Transverse colon (tissue), 4 donors: ENCODE measurements at regions not wholly inside any gene's neighbourhood (a gene's known extent, or its start where the extent isn't known, plus 50 kb on each side); places are given as distances from the start of the nearest gene placed in this dataset.

Experiments
- DNase-seq: peaks from one replicate; pipeline ENCODE4 v3.0.0-alpha.2; 2019
- H3K27ac ChIP-seq, 4 donors: fragments of 200-600 bp; sonication (generic); 2 replicates each; pipeline ENCODE4 v1.5.1; 2016 to 2018; ENCODE audit warnings: inconsistent platforms in 4 of 4
- H3K27me3 ChIP-seq: fragments of 200-600 bp; sonication (generic); 2 replicates; pipeline ENCODE4 v1.5.1; 2017; ENCODE audit warnings: inconsistent platforms
- H3K36me3 ChIP-seq, 4 donors: fragments of 200-600 bp; sonication (generic); 2 replicates each; pipeline ENCODE4 v1.5.1; 2017 to 2019; ENCODE audit warnings: inconsistent platforms in 4 of 4
- H3K4me1 ChIP-seq, 4 donors: fragments of 200-600 bp; sonication (generic); 2 replicates each; pipeline ENCODE4 v1.5.1; 2017 to 2020; ENCODE audit warnings: inconsistent platforms in 4 of 4
- H3K4me3 ChIP-seq, 4 donors: fragments of 200-600 bp; sonication (generic); 1 replicate in 1 of 4; 2 replicates in 3 of 4; pipeline versions ENCODE4 v1.5.1 to v1.6.1; 2017 to 2019; ENCODE audit warnings: inconsistent platforms in 4 of 4
- H3K9me3 ChIP-seq, 2 donors: fragments of 200-600 bp; sonication (generic); 2 replicates each; pipeline ENCODE4 v1.5.1; 2017 to 2019; ENCODE audit warnings: inconsistent platforms in 2 of 2
- CTCF ChIP-seq, 5 experiments: fragments of 200-600 bp in 3 of 5; fragments of 450-650 bp in 2 of 5; sonication (generic) in 3 of 5; IDR thresholded peaks; 1 replicate in 2 of 5; 2 replicates in 3 of 5; pipeline ENCODE4 v1.5.1; 2016 to 2017; ENCODE audit warnings: antibody characterized with exemption in 5 of 5, inconsistent platforms in 3 of 5, mild to moderate bottlenecking in 2 of 5, moderate library complexity in 1 of 5
- EP300 ChIP-seq: sonication (generic); formaldehyde crosslinking; IDR thresholded peaks from one replicate; pipeline ENCODE4 v1.6.1; 2017; ENCODE audit warnings: antibody characterized with exemption, low read depth
- POLR2A ChIP-seq: fragments of 450-650 bp; IDR thresholded peaks from one replicate; pipeline ENCODE4 v1.6.1; 2016; ENCODE audit warnings: antibody characterized with exemption, mild to moderate bottlenecking, moderate library complexity
- POLR2AphosphoS5 ChIP-seq, 3 donors: sonication (generic); formaldehyde crosslinking; IDR thresholded peaks; one replicate each; pipeline ENCODE4 v1.6.1; 2016; ENCODE audit warnings: antibody characterized with exemption in 3 of 3
- WGBS, 2 donors: methylation state at CpG; one replicate each; pipeline ENCODE4 v1.1.5; 2018; ENCODE audit warnings: low coverage in 1 of 2; 5-methylcytosine and 5-hydroxymethylcytosine counted together
- in situ Hi-C, 4 donors: fragments of 200-750 bp; cut with MboI; loops; one replicate each; pipeline versions ENCODE4 v1.15.0 to v1.15.1; 2017; ENCODE audit warnings: low sequenced_read_pairs in 3 of 4, low pct_ligation_motif_present in 1 of 4, low pct_unique_long_range_greater_than_20kb in 1 of 4
- intact Hi-C: fragments of 100-400 bp; cut with DNase I; formaldehyde crosslinking; loops from one replicate; pipeline ENCODE4 v1.15.1; 2023; ENCODE audit warnings: low total_unique reads

GRCh38 chr14:34041220-34041619 is 90.3 kb upstream of the EGLN3 start:
- DNase-seq = no peak
- Histone ChIP-seq H3K4me1 (peaks cover 0 to 12% (median 5%) of the 10 kb centered on the region in 4 donors), H3K4me3 (no peak overlapping the region), H3K9me3 (no peaks in the 10 kb centered on the region), H3K36me3 (no peaks in the 10 kb centered on the region), H3K27ac (no peak overlapping the region), H3K27me3 (no peaks in the 10 kb centered on the region)
- in situ Hi-C loops (no loop called here), intact Hi-C loops (no loop called here)
- TF ChIP-seq POLR2A (no peak), POLR2AphosphoS5 (IDR thresholded peaks at IDR 0.05) (no peak), CTCF (IDR thresholded peaks at IDR 0.05) (no peak), EP300 (no peak)
- WGBS, 2 donors = 81 to 87% methylated on average over 2 of the region's 2 CpGs

- in situ Hi-C loops = no loop called here
- Histone ChIP-seq H3K27me3 (no peaks in the 10 kb centered on the region), H3K27ac (no peak overlapping the region), H3K36me3 (no peaks in the 10 kb centered on the region), H3K4me1 (peaks cover 0 to 16% (median 10%) of the 10 kb centered on the region in 4 donors), H3K4me3 (no peak overlapping the region), H3K9me3 (no peaks in the 10 kb centered on the region)
- intact Hi-C loops = no loop called here
- TF ChIP-seq POLR2A = no peak
- no peak for TF ChIP-seq CTCF (IDR thresholded peaks at IDR 0.05)
- no peak for TF ChIP-seq EP300
- TF ChIP-seq POLR2AphosphoS5 (IDR thresholded peaks at IDR 0.05) = no peak
- no peak for DNase-seq
Measured at GRCh38 chr14:34040766-34041165, 89.9 kb upstream of the EGLN3 start.

GRCh38 chr14:34039428-34040047 is 88.7 kb upstream of the EGLN3 start:
- Histone ChIP-seq H3K27ac (no peak overlapping the region), H3K9me3 (no peaks in the 10 kb centered on the region)

GRCh38 chr14:34038358-34039057 is 87.6 kb upstream of the EGLN3 start:
- peaks cover 3 to 20% (median 16%) of the 10 kb centered on the region in 4 donors for H3K4me1 ChIP-seq
- no peak overlapping the region for H3K4me3 ChIP-seq
- intact Hi-C loops (no loop called here), in situ Hi-C loops (no loop called here)
- H3K27me3 ChIP-seq = no peaks in the 10 kb centered on the region
- H3K9me3 ChIP-seq = no peaks in the 10 kb centered on the region
- no peaks in the 10 kb centered on the region for H3K36me3 ChIP-seq
- H3K27ac ChIP-seq = peak overlapping the region in 1 of 4 donors; percentile 33
- TF ChIP-seq POLR2AphosphoS5 (IDR thresholded peaks at IDR 0.05) (peak in 1 of 3 donors; percentile 15), EP300 (no peak), CTCF (IDR thresholded peaks at IDR 0.05) (no peak), POLR2A (no peak)
- WGBS, 2 donors = 33 to 51% methylated on average over 3 to 6 of the region's 6 CpGs
- no peak for DNase-seq

More at GRCh38 chr14:34039428-34040047, 88.7 kb upstream of the EGLN3 start:
- Histone ChIP-seq H3K36me3 (no peaks in the 10 kb centered on the region), H3K4me1 (peaks cover 3 to 24% (median 21%) of the 10 kb centered on the region in 4 donors), H3K4me3 (no peak overlapping the region), H3K27me3 (no peaks in the 10 kb centered on the region)
- in situ Hi-C loops (no loop called here), intact Hi-C loops (no loop called here)
- WGBS, 2 donors = 69 to 71% methylated on average over 3 of the region's 3 CpGs
- DNase-seq = no peak
- TF ChIP-seq POLR2AphosphoS5 (IDR thresholded peaks at IDR 0.05) (no peak), CTCF (IDR thresholded peaks at IDR 0.05) (no peak), EP300 (no peak), POLR2A (no peak)
